AG04449 (cell line): ENCODE measurements at regions not wholly inside any gene's neighbourhood (a gene's known extent, or its start where the extent isn't known, plus 50 kb on each side); places are given as distances from the start of the nearest gene placed in this dataset.
"Not testable (repeated sequence)": the region's sequence is repeated elsewhere in the genome, so short reads cannot be mapped to it uniquely, and the experiment has no call there.

Experiments used
- CTCF ChIA-PET: fragments of 350-600 bp; formaldehyde crosslinking; extraction: SDS; loops from one replicate; lab custom pipeline; 2021; ENCODE audit warnings: antibody characterized with exemption; lab: Yijun Ruan, JAX
- POLR2A ChIA-PET: fragments of 400-600, 350-600 bp; formaldehyde crosslinking; extraction: SDS; loops from one replicate; lab custom pipeline; 2020; ENCODE audit warnings: antibody characterized with exemption, inconsistent platforms; lab: Yijun Ruan, JAX
- DNase-seq: peaks from one replicate; pipeline ENCODE4 v3.0.0-alpha.2; 2010; ENCODE audit warnings: low read depth, low spot score
- H3K4me3 ChIP-seq: 2 replicates; pipeline ENCODE4 v1.5.1; 2011; ENCODE audit warnings: low read depth, mild to moderate bottlenecking, control low read depth, low read length
- CTCF ChIP-seq: IDR thresholded peaks from one replicate; pipeline ENCODE4 v1.5.1; 2011; ENCODE audit warnings: mild to moderate bottlenecking, moderate library complexity, low read length, control low read depth, inconsistent platforms; ENCODE audit not compliant: insufficient read depth; ENCODE audit errors: missing control alignments

GRCh38 chr14:30020687-30021086, 93.0 kb upstream of the PRKD1 start:
- no peak overlapping the region for H3K4me3 ChIP-seq
- CTCF ChIA-PET, result interaction anchor here (0.6 kb wide), 1 partner anchor 472 kb away, joined by 4 read pairs; no protein-coding TSS in a partner anchor
- DNase-seq, result no peak
- POLR2A ChIA-PET, result no interaction called here
- TF ChIP-seq CTCF, result no peak

- H3K4me3 ChIP-seq, CTCF ChIA-PET, DNase-seq, POLR2A ChIA-PET: not testable (repeated sequence)
Measured at GRCh38 chr14:30023350-30023749, 95.7 kb upstream of the PRKD1 start.

- ChIA-PET POLR2A (no interaction called here), CTCF (interaction anchor here (0.6 kb wide), 1 partner anchor 28 kb away, joined by 3 read pairs; no protein-coding TSS in a partner anchor)
- H3K4me3 ChIP-seq, result no peak overlapping the region
- no peak for TF ChIP-seq CTCF
- no peak for DNase-seq
Measured at GRCh38 chr14:30034152-30034551, 106.5 kb upstream of the PRKD1 start.

- H3K4me3 ChIP-seq, result no peak overlapping the region
- DNase-seq, result no peak
- ChIA-PET POLR2A (no interaction called here), CTCF (no interaction called here)
- TF ChIP-seq CTCF, result no peak
Measured at GRCh38 chr14:30035361-30035760, 107.7 kb upstream of the PRKD1 start.

- DNase-seq, result no peak
- CTCF ChIA-PET, result no interaction called here
- POLR2A ChIA-PET, result no interaction called here
- no peak for TF ChIP-seq CTCF
- H3K4me3 ChIP-seq, result no peak overlapping the region
Measured at GRCh38 chr14:30045720-30046119, 118.1 kb upstream of the PRKD1 start.

- no peak for DNase-seq
- H3K4me3 ChIP-seq, result no peak overlapping the region
- no peak for TF ChIP-seq CTCF
- ChIA-PET POLR2A (no interaction called here), CTCF (no interaction called here)
Measured at GRCh38 chr14:30053103-30053502, 125.5 kb upstream of the PRKD1 start.

GRCh38 chr14:30054201-30054600, 126.6 kb upstream of the PRKD1 start:
- no peak overlapping the region for H3K4me3 ChIP-seq
- ChIA-PET CTCF (no interaction called here), POLR2A (no interaction called here)
- DNase-seq, result no peak
- TF ChIP-seq CTCF, result no peak
